ENCODE measurements at regions not wholly inside any gene's neighbourhood (a gene's known extent, or its start where the extent isn't known, plus 50 kb on each side); places are given as distances from the start of the nearest gene placed in this dataset.
"Not testable (repeated sequence)": the region's sequence is repeated elsewhere in the genome, so short reads cannot be mapped to it uniquely, and the experiment has no call there.

DNA sequence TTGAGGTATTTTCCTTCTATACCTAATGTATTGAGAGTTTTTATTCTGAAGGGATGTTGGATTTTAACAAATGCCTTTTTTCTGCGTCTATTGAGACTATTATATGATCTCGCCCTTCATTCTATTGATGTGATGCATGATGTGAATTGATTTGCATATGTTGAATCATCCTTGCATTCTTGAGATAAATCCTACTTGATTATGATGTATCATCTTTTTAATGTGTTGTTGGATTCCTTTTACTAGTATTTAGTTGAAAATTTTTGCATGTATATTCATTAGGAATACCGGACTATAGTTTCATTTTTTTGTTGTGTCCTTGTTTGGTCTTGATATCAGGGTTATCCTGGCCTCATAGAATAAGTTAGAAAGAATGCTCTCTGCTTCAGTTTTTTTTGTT, 169.7 kb downstream of the NPR3 start:
- H3K4me3 Mint-ChIP-seq = no peak overlapping the region
- peaks cover 30% of the 10 kb centered on the region for H3K9me3 Mint-ChIP-seq
- H3K27ac Mint-ChIP-seq = no peak overlapping the region
- no peaks in the 10 kb centered on the region for H3K36me3 Mint-ChIP-seq
- DNase-seq (ENCODE audit: low spot score in 2 of 2) (no peak), ATAC-seq (no peak)
- no peaks in the 10 kb centered on the region for H3K4me1 Mint-ChIP-seq

DNA sequence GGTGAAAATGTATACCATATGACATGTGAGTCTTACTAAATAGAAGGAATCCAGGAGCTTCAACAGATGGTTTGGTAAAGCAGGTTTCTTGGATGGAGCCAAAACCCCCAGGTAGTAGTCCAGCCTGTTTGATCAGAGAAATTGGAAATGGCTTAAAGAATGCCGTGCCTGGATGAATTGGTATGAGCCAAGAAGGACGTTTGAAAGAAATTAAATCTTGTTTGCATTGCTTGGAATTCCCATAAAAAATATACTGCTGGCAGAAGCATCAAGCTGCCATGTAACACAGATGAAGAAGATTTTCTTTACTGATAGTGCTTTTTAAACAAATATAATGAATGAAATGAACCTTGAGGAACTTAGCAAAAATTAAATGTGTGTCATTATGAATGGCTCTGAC, 176.3 kb downstream of the NPR3 start:
- no peak overlapping the region for H3K27ac Mint-ChIP-seq
- peaks cover 11% of the 10 kb centered on the region for H3K9me3 Mint-ChIP-seq

DNA sequence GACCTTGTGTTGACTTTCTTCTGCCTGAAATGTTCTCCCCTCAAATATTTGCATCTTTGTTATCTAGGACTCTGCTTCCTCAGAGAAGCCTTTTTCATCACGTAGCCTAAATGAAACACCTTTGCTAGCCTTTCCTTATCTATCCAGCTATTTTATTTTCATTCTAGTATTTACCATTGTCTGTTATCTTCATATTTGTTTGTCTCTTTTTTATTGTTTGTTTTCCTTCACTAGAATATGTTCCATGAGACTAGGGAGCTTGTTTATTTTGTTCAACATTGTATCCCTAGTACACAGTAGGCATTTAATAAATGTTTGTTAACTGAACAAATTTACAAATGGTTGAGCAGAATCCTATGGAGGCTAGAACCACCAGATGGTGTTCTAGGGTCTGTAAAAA, 178.0 kb downstream of the NPR3 start:
- DNase-seq (ENCODE audit: low spot score in 2 of 2) = no peak
- ATAC-seq = no peak
- Mint-ChIP-seq H3K36me3 (no peaks in the 10 kb centered on the region), H3K9me3 (peaks cover 3% of the 10 kb centered on the region), H3K27ac (no peak overlapping the region), H3K4me1 (no peaks in the 10 kb centered on the region), H3K4me3 (no peak overlapping the region)

More for the DNA sequence above, 176.3 kb downstream of the NPR3 start:
- no peak for ATAC-seq
- no peak for DNase-seq (ENCODE audit: low spot score in 2 of 2)
- H3K4me1 Mint-ChIP-seq = no peaks in the 10 kb centered on the region
- H3K4me3 Mint-ChIP-seq = no peak overlapping the region
- H3K36me3 Mint-ChIP-seq = no peaks in the 10 kb centered on the region

DNA sequence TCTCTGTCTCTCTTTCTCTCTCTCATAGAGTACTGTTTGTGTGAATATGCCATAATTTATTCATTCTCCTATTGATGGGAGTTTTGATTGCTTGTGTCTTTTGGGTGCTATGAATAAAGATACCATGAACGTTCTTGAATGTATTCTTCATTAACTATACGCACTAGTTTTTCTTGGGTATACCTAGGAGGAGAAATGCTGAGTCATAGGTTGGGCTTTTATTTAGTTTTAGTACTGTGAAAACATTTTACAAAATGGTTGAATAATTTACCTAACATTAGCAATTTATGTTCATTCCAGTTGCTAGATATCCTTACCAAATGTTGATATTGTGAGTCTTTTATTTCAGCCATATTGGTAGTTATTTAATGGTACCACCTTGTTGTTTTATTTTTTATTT, 192.5 kb downstream of the NPR3 start:
- no peak for ATAC-seq
- Mint-ChIP-seq H3K4me3 (no peak overlapping the region), H3K36me3 (no peaks in the 10 kb centered on the region), H3K27ac (no peak overlapping the region), H3K9me3 (peaks cover 9% of the 10 kb centered on the region), H3K4me1 (no peaks in the 10 kb centered on the region)
- no peak for DNase-seq (ENCODE audit: low spot score in 2 of 2)

DNA sequence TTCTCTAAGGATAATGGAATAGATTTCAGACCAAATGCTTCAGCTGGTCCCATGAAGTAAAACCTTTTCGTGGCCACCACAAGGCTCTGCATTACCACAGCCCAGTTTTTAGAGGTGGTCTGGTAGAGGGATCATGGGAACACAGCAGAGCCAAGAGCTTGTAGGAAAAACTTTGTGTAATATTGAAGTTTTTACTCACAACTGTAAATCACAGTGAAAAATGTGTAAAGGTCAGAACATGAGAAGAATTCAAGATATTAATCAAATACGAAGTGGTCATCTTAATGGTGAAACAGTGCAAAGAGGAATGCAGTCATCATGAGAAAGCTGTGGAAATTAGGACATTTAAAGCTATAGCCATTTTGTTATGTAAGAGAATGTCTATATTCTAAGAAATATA, 197.5 kb downstream of the NPR3 start:
- ATAC-seq = no peak

DNA sequence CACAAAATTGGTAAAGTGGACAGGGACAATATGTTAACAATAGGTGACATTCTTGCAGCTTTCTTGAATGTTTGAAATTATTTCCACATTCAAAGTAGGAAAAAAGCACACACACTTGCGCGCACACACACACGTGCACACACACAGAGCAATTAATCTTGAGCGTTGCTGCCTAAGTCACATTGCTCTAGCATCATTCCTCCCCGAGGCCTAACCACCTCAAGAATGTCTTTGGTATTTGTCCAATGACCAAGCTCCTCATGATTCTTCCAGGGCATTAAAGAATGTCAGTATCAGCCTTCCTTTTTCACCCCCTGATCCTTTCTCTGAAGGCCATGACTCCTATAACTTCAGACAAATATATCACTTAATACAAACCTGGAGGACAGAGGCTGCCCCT, 198.1 kb downstream of the NPR3 start:
- ATAC-seq (no peak), DNase-seq (ENCODE audit: low spot score in 2 of 2) (no peak)
- Mint-ChIP-seq H3K27ac (no peak overlapping the region), H3K4me3 (no peak overlapping the region), H3K36me3 (no peaks in the 10 kb centered on the region), H3K4me1 (no peaks in the 10 kb centered on the region), H3K9me3 (peaks cover 13% of the 10 kb centered on the region)

More for the DNA sequence above, 197.5 kb downstream of the NPR3 start:
- no peaks in the 10 kb centered on the region for H3K36me3 Mint-ChIP-seq
- H3K4me1 Mint-ChIP-seq = no peaks in the 10 kb centered on the region
- H3K4me3 Mint-ChIP-seq = no peak overlapping the region
- H3K27ac Mint-ChIP-seq = no peak overlapping the region
- DNase-seq (ENCODE audit: low spot score in 2 of 2) = no peak
- H3K9me3 Mint-ChIP-seq = peaks cover 12% of the 10 kb centered on the region

DNA sequence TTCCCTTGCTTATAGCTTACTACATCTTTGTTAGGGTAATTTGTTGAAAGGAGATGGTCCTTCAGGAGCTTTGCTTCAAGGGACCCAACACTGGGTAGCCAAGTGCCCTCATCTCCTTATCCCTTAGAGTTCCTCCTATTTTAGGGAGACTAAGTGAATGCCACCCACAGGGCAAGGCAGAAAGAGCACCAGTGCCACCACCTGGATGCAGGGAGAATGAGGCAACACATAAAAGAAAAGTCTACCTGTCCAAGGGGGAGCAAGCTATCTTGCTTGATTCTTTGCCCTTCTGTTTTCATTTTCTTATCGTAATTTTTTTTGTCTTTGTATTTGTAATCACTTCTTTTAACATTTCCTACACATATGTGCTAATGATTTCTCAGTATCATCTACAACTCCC, 205.5 kb downstream of the NPR3 start:
- ATAC-seq = no peak
- no peak for DNase-seq (ENCODE audit: low spot score in 2 of 2)
- H3K4me3 Mint-ChIP-seq = no peak overlapping the region
- no peak overlapping the region for H3K27ac Mint-ChIP-seq
- H3K4me1 Mint-ChIP-seq = no peaks in the 10 kb centered on the region
- no peaks in the 10 kb centered on the region for H3K36me3 Mint-ChIP-seq
- H3K9me3 Mint-ChIP-seq = peaks cover 7% of the 10 kb centered on the region

DNA sequence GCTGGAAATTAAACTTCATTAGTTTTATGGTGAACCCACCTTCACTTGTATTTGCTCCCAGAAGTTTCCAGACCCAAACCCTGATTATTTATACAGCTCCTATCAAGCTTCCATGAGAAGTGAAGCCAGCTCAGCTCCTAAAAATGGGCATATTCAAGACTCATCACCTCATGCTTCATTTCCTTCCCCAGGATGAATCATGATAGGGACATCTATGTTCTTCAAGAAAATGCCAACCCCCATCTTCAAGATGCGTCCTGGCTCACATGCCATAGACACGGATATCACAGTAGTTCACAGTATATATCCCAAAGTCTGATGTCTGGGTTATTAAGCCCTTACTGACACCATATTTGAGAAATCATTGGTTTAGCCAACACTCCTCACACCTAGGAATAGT, 217.6 kb downstream of the NPR3 start:
- H3K27ac Mint-ChIP-seq = no peak overlapping the region
- no peak overlapping the region for H3K4me3 Mint-ChIP-seq
- no peaks in the 10 kb centered on the region for H3K36me3 Mint-ChIP-seq
- DNase-seq (ENCODE audit: low spot score in 2 of 2) (no peak), ATAC-seq (no peak)
- H3K9me3 Mint-ChIP-seq = peaks cover 3% of the 10 kb centered on the region
- no peaks in the 10 kb centered on the region for H3K4me1 Mint-ChIP-seq

DNA sequence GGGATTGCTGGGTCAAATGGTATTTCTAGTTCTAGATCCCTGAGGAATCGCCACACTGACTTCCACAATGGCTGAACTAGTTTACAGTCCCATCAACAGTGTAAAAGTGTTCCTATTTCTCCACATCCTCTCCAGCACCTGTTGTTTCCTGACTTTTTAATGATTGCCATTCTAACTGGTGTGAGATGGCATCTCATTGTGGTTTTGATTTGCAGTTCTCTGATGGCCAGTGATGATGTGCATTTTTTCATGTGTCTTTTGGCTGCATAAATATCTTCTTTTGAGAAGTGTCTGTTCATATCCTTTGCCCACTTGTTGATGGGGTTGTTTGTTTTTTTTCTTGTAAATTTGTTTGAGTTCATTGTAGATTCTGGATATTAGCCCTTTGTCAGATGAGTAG, 220.3 kb downstream of the NPR3 start:
- not testable (repeated sequence) for ATAC-seq; DNase-seq (ENCODE audit: low spot score in 2 of 2); H3K4me1 Mint-ChIP-seq; H3K27ac Mint-ChIP-seq; H3K4me3 Mint-ChIP-seq; H3K9me3 Mint-ChIP-seq; H3K36me3 Mint-ChIP-seq

DNA sequence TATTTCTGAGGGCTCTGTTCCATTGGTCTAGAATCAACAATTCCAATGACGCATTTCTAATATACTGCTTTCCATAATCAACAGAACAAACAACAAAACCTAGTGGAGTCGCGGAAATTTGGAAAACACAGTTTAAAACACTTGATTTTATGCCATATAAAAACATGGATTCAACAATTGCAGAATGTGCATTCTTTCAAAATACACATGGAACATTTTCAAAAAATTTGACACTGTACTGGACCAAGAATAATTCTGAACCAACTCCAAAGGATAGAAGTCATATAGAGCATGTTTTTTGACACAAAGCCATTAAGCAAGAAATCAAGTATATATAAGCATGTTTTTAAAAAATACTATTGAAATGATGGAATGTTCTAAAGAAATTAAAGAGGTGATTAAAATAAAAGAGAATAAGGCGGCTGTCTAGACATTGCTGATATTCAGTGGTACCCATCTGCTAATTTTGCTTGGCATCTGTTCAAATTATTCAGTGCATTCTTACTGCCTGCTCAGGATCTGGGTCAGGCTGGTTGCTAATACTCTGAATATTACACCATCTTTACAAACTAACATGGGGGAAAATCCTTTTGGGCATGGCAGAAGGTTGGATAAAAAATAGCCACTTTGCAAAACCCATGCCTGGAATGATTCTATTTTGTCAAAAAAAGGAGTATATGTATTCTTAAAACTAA, 221.3 kb downstream of the NPR3 start:
- ATAC-seq (no peak), DNase-seq (ENCODE audit: low spot score in 2 of 2) (no peak)
- peaks cover 9% of the 10 kb centered on the region for H3K9me3 Mint-ChIP-seq
- H3K4me1 Mint-ChIP-seq = no peaks in the 10 kb centered on the region
- no peak overlapping the region for H3K27ac Mint-ChIP-seq
- H3K36me3 Mint-ChIP-seq = no peaks in the 10 kb centered on the region
- no peak overlapping the region for H3K4me3 Mint-ChIP-seq

DNA sequence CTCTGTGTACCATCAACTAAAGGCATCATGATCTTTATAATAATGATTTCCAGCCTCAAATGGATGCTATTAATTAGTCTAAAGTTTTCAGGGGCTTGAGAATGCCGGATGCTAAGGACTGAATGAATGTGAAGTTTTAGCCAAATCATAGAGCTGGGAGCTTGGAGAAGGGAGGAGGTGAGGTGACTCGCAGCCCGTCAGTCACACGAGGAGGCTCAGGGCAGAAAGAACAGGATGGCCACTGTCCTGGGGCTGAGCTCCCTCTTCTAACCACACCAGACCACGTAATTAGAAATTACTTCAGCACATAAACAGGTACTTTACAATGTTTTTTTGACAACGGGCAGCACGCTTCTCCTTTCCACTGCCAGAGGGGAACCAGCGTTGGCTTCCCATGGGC, 222.6 kb downstream of the NPR3 start:
- no peak overlapping the region for H3K4me3 Mint-ChIP-seq
- no peak for DNase-seq (ENCODE audit: low spot score in 2 of 2)
- no peak overlapping the region for H3K27ac Mint-ChIP-seq
- H3K9me3 Mint-ChIP-seq = peaks cover 9% of the 10 kb centered on the region
- ATAC-seq = no peak
- no peaks in the 10 kb centered on the region for H3K4me1 Mint-ChIP-seq
- H3K36me3 Mint-ChIP-seq = no peaks in the 10 kb centered on the region

DNA sequence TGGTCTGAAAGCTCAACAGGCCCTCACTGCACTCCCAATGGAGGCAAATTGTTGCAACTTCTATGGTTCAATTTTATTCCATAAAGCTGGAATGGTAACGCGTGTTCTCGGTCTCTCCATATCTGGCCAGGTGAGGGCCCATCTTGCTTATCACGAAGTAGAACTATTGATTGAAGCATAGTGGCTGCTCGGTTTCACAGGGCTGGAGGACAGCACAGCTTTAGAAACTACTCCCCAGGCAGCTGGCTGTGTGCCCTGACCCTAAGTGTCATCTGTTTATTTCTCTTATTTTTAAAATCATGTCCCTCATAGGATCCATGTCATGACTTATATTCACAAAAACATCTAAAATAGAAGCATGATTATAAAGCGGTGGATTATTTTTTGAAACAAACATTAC, 223.4 kb downstream of the NPR3 start:
- Mint-ChIP-seq H3K9me3 (peaks cover 9% of the 10 kb centered on the region), H3K4me3 (no peak overlapping the region), H3K36me3 (no peaks in the 10 kb centered on the region), H3K4me1 (no peaks in the 10 kb centered on the region), H3K27ac (no peak overlapping the region)
- ATAC-seq = no peak
- DNase-seq (ENCODE audit: low spot score in 2 of 2) = no peak

DNA sequence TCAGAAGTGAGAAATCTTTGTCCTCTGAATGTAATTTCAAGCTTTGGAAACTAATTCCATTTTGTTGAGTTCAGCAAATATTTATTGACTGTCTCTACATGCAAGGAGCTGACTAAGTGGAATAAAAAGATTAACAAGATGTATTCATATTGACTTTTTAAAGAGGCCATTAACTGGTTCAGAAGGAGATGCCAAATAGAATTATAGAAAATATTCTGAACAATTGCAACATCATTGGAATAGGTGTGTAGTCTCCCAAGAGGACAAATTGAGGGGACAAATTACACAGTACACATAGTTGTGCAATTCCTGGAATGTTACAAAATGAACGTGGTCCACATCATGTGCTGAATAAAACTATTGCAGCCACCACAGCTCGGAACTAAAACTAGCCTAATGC, 224.2 kb downstream of the NPR3 start:
- no peaks in the 10 kb centered on the region for H3K36me3 Mint-ChIP-seq
- no peak overlapping the region for H3K27ac Mint-ChIP-seq
- DNase-seq (ENCODE audit: low spot score in 2 of 2) = no peak
- no peak for ATAC-seq
- peaks cover 9% of the 10 kb centered on the region for H3K9me3 Mint-ChIP-seq
- no peak overlapping the region for H3K4me3 Mint-ChIP-seq
- H3K4me1 Mint-ChIP-seq = no peaks in the 10 kb centered on the region

DNA sequence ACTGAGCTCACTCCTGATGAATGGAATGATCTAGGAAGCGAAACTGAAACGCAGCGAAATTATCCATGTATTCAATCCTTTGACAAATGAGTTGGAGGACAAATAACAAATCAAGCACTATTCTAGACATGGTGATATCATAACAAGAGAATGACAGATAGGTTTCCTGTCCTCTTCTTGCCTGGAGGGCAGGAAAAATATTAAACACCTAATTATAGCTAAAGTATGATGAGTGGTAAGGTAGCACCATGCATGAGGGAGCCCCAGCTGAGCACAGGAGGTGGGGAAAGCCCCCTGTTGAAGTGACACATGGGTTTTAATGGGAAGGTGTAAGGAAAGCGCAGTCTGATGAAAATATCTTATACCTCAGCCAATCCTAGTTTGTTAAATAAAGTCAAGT, 225.2 kb downstream of the NPR3 start:
- DNase-seq (ENCODE audit: low spot score in 2 of 2) = no peak
- H3K4me3 Mint-ChIP-seq = no peak overlapping the region
- no peak overlapping the region for H3K27ac Mint-ChIP-seq
- H3K9me3 Mint-ChIP-seq = peaks cover 12% of the 10 kb centered on the region
- no peaks in the 10 kb centered on the region for H3K4me1 Mint-ChIP-seq
- no peaks in the 10 kb centered on the region for H3K36me3 Mint-ChIP-seq
- ATAC-seq = no peak

DNA sequence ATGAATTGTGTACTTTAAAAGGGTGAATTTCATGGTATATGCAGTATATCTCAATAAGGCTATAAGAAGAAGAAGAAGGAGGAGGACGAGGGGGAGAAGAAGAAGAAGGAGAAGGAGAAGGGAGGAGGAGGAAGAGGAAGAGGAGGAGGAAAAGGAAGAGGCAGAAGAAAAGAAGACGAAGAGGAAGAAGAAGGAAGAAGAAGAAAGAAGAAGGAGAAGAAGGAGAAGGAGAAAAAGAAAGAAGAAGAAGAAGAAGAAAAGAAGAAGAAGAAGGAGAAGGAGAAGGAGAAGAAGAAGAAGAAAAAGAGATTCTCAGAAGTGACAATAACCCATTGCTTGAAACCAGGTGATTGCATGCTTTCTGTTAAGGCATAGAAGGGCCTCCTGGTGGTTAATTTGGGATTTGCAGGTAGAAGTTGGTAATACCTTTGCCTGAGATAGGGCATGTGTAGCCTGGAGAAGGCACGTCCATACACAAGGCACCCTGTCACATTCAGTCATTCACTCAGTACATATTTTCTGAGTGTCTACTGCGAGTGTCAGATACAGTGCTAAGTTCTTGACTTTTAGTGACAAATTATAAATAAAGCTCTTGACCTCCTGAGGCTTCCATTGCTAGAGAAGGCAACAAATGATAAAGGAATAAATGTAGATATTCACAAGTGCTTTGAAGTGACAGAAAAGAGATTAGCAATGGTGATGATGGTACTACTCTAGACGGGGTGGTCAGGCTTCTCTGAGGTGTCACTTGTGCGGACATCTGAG, 231.3 kb downstream of the NPR3 start:
- ATAC-seq (no peak), DNase-seq (ENCODE audit: low spot score in 2 of 2) (no peak)
- Mint-ChIP-seq H3K27ac (no peak overlapping the region), H3K9me3 (peaks cover 11% of the 10 kb centered on the region), H3K4me1 (no peaks in the 10 kb centered on the region), H3K36me3 (no peaks in the 10 kb centered on the region), H3K4me3 (no peak overlapping the region)

DNA sequence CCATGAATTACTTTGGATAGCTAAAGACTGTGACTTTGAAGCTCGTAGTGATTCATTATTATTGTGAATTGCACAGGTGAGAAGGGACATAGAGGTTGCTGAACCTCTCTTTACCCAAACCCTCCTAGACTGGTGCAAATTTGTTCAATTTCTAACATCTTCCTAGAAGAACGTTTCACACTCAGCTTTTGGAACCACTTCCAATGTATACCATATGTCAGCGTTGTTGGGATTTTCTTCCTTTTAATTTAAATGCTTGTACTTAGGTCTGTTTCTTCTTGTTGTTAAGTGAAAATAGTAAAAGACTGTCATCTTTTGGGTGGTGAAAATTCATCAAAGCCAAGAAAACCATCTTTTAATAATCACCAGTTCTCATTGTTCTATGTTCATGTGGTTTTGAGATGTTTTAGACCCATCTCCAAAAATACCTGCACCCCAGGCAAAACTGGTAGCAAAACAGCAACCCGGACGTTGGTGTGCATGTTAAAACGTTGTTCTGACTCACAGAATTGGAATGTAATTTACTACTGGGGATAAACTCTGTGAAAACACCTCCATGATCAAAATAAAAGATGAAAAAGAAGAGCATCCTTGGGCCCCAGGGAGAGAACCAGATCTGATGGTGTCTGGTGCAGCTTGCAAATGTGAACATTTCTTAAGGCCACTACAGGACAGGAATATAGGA, 238.3 kb downstream of the NPR3 start:
- Mint-ChIP-seq H3K4me3 (no peak overlapping the region), H3K4me1 (no peaks in the 10 kb centered on the region), H3K27ac (no peak overlapping the region), H3K9me3 (peaks cover 4% of the 10 kb centered on the region), H3K36me3 (no peaks in the 10 kb centered on the region)
- ATAC-seq (no peak), DNase-seq (ENCODE audit: low spot score in 2 of 2) (no peak)
